Activated T-helper 1 cell treated with anti-CD3 and anti-CD28 coated beads, Interleukin-12 subunit alpha, Interleukin-12 subunit beta, Interleukin-2, Interleukin-4 antibody, amounts not matched to agents 30 ng/mL and 10 ng/mL and 1 ng/mL, durations not matched to agents 14 hours and 24 hours and 36 hours (primary cell): ENCODE measurements at regions not wholly inside any gene's neighbourhood (a gene's known extent, or its start where the extent isn't known, plus 50 kb on each side); places are given as distances from the start of the nearest gene placed in this dataset.
"Not testable (repeated sequence)": the region's sequence is repeated elsewhere in the genome, so short reads cannot be mapped to it uniquely, and the experiment has no call there.

Source experiments
- DNase-seq: peaks from one replicate; pipeline ENCODE4 v3.0.0; 2021; ENCODE audit warnings: low spot score
- H3K27ac Mint-ChIP-seq: one replicate; pipeline ENCODE4 v1.8.0; 2021; ENCODE audit warnings: mild to moderate bottlenecking, mixed read lengths
- H3K27me3 Mint-ChIP-seq: one replicate; pipeline ENCODE4 v1.8.0; 2022; ENCODE audit warnings: mild to moderate bottlenecking, moderate library complexity, mixed read lengths; ENCODE audit not compliant: insufficient read depth
- H3K36me3 Mint-ChIP-seq: one replicate; pipeline ENCODE4 v1.8.0; 2021; ENCODE audit warnings: low read depth, mixed read lengths
- H3K4me1 Mint-ChIP-seq: one replicate; pipeline ENCODE4 v1.8.0; 2021; ENCODE audit warnings: low read depth, mixed read lengths
- H3K4me3 Mint-ChIP-seq: one replicate; pipeline ENCODE4 v1.8.0; 2021; ENCODE audit warnings: mild to moderate bottlenecking, moderate library complexity, mixed read lengths
- H3K9me3 Mint-ChIP-seq: one replicate; pipeline ENCODE4 v1.8.0; 2021; ENCODE audit warnings: mixed read lengths
- intact Hi-C: fragments of 100-400 bp; cut with micrococcal nuclease; formaldehyde crosslinking; loops from one replicate; pipeline ENCODE4 v1.15.1; 2024

DNA sequence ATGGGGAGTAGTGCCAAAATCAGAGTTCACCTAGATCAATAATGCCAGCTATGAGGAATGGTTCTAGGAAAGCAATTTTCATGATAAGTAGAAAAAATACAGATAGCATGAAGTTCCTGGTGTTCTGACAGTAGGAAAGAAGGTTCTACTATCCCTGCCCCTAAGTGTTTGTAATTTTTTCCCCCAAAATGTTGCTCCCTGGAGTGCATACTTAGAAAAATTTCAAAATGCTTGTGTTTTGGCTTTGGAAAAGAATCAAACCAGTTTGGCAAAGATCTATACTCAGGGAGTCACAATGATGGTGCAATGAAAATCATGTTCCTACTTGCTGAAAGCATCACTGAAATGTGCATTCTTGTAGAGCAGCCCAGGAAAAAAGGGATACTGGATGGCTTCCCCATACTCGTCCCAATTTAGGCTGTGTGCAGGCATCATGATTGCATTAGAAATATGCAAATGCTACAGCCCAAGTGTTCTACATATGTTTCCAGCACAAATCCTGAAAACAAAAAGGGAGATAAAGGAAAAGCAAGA is 74.7 kb downstream of the LPAR4 start:
- Mint-ChIP-seq H3K4me3 (no peak overlapping the region), H3K36me3 (no peaks in the 10 kb centered on the region), H3K9me3 (no peaks in the 10 kb centered on the region), H3K4me1 (no peaks in the 10 kb centered on the region), H3K27ac (no peak overlapping the region), H3K27me3 (no peaks in the 10 kb centered on the region)
- intact Hi-C loops: no loop called here
- DNase-seq: no peak

DNA sequence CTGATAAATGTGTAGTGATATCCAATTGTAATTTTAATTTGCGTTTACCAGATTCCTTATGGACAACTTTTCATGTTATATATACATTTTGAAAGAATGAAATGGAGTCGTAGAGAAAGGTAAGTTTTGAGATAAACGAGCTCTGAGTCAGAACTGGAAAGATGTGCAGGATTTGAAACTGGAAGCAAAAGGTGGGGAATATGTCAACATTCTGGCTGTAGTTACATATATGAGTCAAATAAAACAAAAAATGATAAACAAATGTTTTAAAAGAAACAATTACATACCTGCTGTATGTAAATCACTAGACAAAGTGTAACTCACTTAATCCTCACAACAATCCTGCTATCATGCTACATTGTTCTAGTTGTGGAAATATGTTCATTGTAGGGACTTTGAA is 84.0 kb downstream of the LPAR4 start:
- Mint-ChIP-seq H3K4me1 (no peaks in the 10 kb centered on the region), H3K36me3 (no peaks in the 10 kb centered on the region), H3K4me3 (no peak overlapping the region), H3K27me3 (no peaks in the 10 kb centered on the region), H3K27ac (no peak overlapping the region), H3K9me3 (no peaks in the 10 kb centered on the region)
- intact Hi-C loops: no loop called here
- DNase-seq: no peak

DNA sequence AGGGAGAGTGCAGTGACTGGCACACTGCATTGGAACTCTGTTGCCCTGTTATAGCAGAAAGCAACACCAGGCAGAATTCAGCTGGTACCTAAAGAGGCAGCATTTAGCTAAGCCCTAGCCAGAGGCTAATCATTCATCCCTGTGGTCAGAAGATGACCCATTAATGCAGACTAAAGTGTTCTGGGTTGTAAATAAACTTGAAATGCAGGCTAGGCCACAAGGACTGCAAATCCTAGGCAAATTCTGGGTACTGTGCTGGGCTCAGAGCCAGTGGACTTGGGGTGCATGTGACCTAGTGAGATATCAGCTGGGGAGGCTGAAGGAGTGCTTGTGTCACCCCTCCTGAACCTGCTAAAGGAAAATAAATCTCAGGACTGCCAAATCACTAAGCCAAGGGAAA is 91.2 kb downstream of the LPAR4 start:
- intact Hi-C loops: no loop called here
- Mint-ChIP-seq H3K4me3 (no peak overlapping the region), H3K27ac (no peak overlapping the region), H3K9me3 (no peaks in the 10 kb centered on the region), H3K27me3 (no peaks in the 10 kb centered on the region), H3K4me1 (no peaks in the 10 kb centered on the region), H3K36me3 (no peaks in the 10 kb centered on the region)
- DNase-seq: no peak

DNA sequence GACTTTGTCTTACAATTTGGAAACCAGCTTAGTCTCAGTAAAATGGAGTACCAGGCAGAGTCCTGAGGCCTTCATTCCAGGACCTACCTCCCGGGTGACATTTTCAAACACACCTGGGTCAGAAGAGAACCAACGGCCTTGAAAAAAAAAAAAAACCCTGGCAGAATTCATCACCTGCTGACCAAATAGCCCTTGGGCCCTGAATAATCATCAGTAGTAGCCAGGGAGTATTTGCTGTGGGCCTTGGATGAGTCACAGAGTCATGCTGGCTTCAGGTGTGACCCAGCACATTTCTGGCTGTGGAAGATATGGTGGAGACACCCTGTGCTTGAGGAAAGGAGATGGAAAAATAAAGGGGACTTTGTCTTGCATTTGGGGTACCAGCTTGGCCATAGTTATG is 92.2 kb downstream of the LPAR4 start:
- Mint-ChIP-seq H3K4me1 (no peaks in the 10 kb centered on the region), H3K4me3 (no peak overlapping the region), H3K27me3 (no peaks in the 10 kb centered on the region), H3K9me3 (no peaks in the 10 kb centered on the region), H3K36me3 (no peaks in the 10 kb centered on the region), H3K27ac (no peak overlapping the region)
- DNase-seq: no peak
- intact Hi-C loops: no loop called here

DNA sequence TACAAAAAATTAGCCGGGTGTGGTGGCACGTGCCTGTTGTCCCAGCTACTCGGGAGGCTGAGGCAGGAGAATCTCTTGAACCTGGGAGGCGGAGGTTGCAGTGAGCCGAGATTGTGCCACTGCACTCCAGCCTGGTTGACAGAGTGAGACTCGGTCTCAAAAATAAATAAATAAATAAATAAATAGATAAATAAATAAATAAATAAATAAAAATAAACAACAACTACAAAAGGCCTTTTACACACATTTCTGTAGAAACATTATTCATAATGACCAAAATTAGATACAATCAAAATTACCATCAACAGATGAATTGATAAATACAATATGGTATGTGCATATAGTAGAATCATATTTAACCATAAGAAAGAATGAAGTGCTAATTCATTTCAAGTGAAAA is 96.7 kb downstream of the LPAR4 start:
- H3K4me1 Mint-ChIP-seq, H3K27ac Mint-ChIP-seq, H3K27me3 Mint-ChIP-seq, H3K4me3 Mint-ChIP-seq, DNase-seq, H3K36me3 Mint-ChIP-seq, H3K9me3 Mint-ChIP-seq, intact Hi-C loops: not testable (repeated sequence)

DNA sequence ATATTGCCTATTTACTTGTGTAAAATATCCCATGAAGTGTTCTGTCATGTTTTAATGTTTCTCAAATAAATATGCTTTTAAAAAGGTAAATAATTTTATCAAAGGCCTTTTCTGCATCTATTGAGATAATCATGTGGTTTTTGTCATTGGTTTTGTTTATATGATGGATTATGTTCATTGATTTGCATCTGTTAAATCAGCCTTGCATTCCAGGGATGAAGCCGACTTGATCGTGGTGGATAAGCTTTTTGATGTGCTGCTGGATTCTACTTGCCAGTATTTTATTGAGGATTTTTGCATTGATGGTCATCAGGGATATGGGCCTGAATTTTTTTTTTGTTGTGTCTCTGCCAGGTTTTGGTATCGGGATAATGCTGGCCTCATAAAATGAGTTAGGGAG is 63.9 kb upstream of the P2RY10 start:
- DNase-seq, H3K4me3 Mint-ChIP-seq, H3K27ac Mint-ChIP-seq, H3K36me3 Mint-ChIP-seq, H3K27me3 Mint-ChIP-seq, intact Hi-C loops, H3K4me1 Mint-ChIP-seq: not testable (repeated sequence)
- H3K9me3 Mint-ChIP-seq: peaks cover 24% of the 10 kb centered on the region

DNA sequence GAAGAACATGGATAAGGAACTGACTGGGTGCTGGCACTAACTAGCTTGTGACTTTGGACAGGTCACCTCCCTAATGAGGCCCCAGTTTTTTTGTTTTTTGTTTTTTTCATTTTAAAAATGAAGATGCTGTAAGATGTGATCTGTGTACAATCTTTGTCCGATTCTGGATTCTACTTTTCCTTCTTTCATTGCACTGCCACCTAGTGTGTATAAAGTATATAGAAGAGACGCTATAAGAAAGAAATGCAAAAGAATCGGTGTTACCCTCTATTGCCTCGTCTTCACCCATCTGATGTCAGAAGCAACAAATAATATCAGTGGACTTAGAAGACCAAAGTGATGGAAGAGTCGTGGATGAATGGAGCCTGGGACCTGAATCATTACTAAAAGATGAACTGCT is 58.6 kb upstream of the P2RY10 start:
- H3K4me3 Mint-ChIP-seq: no peak overlapping the region

More for the DNA sequence above, 58.6 kb upstream of the P2RY10 start:
- Mint-ChIP-seq H3K9me3 (no peaks in the 10 kb centered on the region), H3K36me3 (no peaks in the 10 kb centered on the region), H3K27me3 (no peaks in the 10 kb centered on the region), H3K27ac (no peak overlapping the region), H3K4me1 (peaks cover 9% of the 10 kb centered on the region)
- intact Hi-C loops: loop anchor here (1.0 kb wide), 2 partner anchors 196 to 331 kb away; no protein-coding TSS in a partner anchor
- DNase-seq: no peak
